NCI-H774 (cell line): ENCODE measurements at regions not wholly inside any gene's neighbourhood (a gene's known extent, or its start where the extent isn't known, plus 50 kb on each side); places are given as distances from the start of the nearest gene placed in this dataset.
"Not testable (repeated sequence)": the region's sequence is repeated elsewhere in the genome, so short reads cannot be mapped to it uniquely, and the experiment has no call there.

Experiments
- DNase-seq: peaks from one replicate; lab custom pipeline; 2025; lab: John Stamatoyannopoulos, UW

DNA sequence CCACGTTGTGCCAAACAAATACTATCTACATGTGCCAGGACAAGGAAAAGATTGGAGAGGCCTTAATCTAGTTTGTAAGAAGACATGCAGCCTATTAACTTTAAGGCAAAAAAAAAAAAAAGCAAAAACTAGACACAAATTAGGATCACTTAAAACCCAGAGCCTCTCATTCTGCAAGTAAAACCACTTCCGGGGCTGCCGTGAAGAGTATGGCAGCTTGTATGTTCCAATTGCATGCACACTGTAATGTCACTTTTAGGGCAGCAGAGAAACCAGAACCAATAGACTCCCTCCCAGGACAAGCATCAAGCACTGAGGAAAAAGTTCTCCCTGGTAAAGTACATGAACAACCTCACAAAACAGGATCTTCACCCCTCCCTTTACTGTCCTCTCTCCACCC lies 70.6 kb downstream of the RSL24D1 start:
- DNase-seq, result no peak

DNA sequence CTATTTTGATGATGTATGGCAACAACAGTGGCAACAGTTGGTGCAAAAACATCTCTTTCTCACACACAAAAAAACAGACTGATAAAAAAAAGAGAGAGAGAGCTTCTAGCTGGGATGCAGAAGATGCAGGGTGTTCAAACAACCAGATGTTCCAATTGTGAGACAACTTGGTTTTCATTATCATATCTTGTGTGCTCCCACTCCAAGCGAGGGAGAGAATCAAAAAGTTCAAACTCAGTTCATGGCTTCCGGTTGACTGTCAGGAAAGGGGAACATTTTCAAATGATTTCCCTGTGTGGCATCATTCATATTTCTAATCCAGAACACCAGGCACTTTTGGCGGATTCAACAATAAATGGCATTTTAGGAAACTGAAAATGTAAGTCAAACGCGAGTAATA lies 72.1 kb downstream of the RSL24D1 start:
- no peak for DNase-seq

DNA sequence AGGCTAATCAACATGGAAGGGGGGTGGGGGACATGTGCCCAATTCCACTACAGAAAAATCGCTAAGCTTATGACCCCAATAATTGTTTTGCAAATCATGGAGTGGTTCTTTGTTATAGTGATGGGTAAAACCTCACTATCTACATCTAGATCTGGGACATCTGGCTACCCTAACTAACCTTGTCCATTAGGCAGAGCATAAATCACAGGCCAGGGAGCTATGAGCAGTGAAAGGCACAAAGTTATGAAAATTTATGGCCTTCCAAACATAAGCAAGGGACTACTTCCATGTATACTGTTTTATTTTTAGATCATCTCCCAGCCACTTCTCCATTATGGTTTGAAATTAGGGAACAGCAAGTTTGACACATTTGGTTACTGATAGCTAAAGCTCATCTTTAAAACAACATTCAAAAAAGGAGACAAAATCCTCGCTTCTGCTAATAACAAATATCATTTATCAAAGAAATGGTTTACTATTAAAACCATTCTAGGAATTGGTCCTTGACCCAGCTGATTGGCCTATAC lies 78.3 kb downstream of the RSL24D1 start:
- no peak for DNase-seq

DNA sequence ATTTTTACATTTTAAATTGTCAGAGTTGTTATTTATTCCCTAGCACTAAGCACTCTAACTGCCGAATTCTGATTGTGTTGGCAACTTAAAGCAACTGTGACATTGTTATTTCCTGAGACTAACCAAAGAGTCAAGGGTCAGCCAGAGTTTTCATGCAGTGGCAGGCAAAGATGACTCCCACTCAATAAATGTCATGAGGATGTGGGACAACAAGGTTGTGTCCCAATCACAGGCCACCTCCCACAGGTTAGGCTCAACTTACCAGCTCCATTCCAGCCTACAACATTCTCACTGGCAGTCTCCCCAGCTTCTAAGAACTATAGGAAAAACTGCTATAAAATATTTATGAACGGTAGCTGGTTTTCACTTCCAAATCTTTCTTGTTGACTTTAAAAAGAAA lies 80.1 kb downstream of the RSL24D1 start:
- DNase-seq, result no peak

DNA sequence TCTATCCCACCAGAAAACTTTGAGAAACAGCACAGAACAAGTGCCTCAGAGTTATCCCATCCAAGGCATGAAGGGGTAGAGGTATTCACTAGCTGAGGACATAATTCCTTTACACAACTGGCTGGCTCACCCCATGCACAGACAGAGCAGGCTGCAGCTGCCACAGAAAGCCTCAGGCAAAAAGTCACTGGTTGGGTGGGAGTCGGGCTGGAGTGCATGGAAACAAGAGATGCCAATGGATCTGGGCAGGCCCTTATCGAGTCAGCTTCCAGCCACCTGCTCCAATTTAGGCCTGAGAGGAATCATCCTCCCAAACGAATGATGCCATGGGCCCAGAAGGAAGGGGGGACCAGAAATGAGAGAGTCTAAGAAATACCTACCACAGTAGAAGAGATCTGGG lies 83.0 kb downstream of the RSL24D1 start:
- DNase-seq, result no peak

DNA sequence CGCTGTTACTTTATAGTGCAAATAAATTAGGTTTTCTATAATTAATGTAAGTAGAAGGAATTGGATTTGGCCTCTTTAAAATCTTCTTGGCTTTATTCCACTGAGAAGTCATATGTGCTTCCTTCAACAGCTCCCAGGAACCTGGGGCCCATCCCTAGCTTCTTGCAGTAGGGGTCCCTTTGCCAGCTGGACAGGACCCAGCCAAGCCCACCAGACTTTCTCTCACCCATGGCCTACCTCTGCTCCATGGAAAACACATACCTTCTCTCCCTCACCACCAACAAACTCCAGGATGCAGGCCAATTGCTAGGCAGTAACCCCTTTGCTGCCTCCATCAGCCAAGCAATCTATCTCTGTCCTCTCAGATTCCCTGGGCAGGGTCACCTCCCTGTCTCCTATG lies 84.0 kb downstream of the RSL24D1 start:
- no peak for DNase-seq

- no peak for DNase-seq
Observed at GRCh38 chr15:55110446-55110845, 86.3 kb downstream of the RSL24D1 start.

- DNase-seq, result peak; percentile 28
Observed at GRCh38 chr15:55108858-55109518, 87.8 kb downstream of the RSL24D1 start.

- DNase-seq, result no peak
Observed at GRCh38 chr15:55108448-55108847, 88.3 kb downstream of the RSL24D1 start.

- DNase-seq, result no peak
Observed at GRCh38 chr15:55106155-55106554, 90.6 kb downstream of the RSL24D1 start.

GRCh38 chr15:55094136-55094535 lies 102.6 kb downstream of the RSL24D1 start:
- no peak for DNase-seq

- DNase-seq, result no peak
Observed at GRCh38 chr15:55088207-55088606, 108.5 kb downstream of the RSL24D1 start.

- DNase-seq, result no peak
Observed at GRCh38 chr15:55084673-55085072, 112.1 kb downstream of the RSL24D1 start.

DNA sequence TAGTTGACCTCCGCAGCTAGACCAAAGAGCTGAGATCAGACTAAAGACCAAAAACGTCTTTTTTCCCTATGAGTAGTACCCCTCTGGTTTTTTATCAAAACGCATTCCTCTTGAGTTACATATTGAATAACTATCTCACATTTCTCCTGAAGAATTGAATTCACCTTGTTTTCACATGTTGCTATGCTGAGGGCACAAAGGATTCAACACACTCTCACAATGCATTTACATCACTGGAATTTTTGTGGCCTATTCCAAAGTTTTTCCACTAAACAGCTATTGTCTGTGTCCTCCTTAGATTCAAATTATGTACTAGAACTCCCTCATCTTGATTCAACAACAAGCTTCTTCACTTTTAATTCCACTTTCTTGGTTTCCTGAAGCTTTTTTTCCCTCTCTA lies 112.5 kb downstream of the RSL24D1 start:
- DNase-seq, result no peak

- not testable (repeated sequence) for DNase-seq
Observed at GRCh38 chr15:55077052-55077451, 119.7 kb downstream of the RSL24D1 start.

GRCh38 chr15:55074431-55074830 lies 122.3 kb downstream of the RSL24D1 start:
- no peak for DNase-seq

DNA sequence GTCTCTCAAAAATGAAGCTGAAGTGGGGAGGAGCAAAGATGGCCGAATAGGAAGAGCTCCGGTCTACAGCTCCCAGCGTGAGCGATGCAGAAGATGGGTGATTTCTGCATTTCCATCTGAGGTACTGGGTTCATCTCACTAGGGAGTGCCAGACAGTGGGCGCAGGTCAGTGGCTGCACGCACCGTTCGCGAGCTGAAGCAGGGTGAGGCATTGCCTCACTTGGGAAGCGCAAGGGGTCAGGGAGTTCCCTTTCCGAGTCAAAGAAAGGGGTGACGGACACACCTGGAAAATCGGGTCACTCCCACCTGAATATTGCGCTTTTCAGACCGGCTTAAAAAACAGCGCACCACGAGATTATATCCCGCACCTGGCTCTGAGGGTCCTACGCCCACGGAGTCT lies 132.8 kb downstream of the RSL24D1 start:
- DNase-seq, result not testable (repeated sequence)

DNA sequence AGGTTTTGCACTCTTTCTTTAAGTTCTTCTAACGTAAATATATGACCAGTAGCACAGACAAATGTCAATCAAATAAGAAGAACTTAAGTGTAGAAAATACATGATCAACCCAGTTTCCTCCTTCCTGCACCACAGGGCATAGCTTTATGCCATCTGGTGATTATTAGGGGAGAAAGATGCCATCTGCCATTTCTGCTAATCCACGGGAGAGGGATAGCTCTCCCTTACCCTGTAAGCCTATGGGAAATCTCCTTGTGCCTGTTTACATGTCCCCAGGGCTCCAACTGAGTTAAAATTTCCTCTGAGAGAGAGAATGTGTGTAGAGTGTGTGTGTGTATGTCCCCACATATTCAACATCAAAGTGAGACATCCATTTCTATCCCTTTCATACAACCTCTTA lies 135.9 kb downstream of the RSL24D1 start:
- DNase-seq, result no peak

- DNase-seq, result no peak
Observed at GRCh38 chr15:55056500-55056899, 140.2 kb downstream of the RSL24D1 start.

- DNase-seq, result no peak
Observed at GRCh38 chr15:55044162-55044561, 152.6 kb downstream of the RSL24D1 start.

DNA sequence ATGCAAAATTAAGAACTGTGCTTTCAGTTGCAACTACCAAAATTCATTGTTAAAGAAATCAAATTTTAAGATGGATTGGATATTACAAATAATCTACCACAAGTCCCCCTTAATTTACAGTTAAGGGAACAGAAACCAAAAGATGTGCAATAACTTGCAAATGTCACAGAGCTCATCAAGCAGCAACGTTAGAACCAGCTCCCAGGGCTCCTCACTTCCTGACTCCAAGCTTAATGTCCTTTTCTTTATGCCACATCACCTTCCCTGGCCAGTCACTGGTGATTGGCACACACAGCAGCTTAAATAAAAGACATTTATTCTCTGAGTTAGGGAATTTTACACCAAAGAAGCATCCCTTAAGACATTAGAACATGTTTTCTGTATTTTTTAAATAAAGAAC lies 159.7 kb downstream of the RSL24D1 start:
- DNase-seq, result no peak

DNA sequence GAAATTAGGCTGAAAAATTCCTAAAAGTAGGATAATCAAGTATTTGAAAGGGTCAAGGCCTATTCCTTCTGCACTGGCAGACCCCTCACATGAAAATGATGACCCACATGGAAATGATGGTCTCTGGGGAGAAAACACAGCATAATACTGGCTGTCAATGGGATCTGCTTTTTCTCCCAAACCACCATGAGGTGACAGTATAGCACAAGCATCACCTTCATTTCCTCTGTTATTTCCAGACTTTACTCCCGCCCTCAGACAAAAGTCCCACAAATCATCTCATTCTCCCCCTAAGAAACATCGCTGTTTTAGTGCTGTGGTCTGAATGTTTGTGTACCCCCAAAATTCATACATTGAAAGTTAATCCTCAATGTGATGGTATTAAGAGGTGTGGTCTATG lies 161.0 kb downstream of the RSL24D1 start:
- no peak for DNase-seq

DNA sequence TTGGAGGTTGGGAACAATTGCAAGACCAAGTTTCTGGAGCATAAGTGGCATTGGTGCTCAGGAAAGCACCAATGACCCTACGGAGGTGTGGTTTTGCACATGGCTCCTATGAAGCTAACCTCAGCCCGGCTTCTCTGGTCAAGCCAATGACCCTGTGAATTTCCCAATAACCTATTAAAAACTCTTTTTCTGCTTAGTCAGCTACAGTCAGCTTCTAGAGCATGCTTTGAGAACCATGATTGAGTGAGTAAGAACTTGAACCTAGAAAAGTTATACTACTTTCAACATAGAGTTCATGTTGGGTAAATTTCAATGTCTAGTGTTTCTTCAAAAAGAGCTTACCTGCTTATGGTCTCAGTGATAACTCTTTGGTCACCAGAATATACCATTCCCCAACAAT lies 163.2 kb downstream of the RSL24D1 start:
- DNase-seq, result no peak

DNA sequence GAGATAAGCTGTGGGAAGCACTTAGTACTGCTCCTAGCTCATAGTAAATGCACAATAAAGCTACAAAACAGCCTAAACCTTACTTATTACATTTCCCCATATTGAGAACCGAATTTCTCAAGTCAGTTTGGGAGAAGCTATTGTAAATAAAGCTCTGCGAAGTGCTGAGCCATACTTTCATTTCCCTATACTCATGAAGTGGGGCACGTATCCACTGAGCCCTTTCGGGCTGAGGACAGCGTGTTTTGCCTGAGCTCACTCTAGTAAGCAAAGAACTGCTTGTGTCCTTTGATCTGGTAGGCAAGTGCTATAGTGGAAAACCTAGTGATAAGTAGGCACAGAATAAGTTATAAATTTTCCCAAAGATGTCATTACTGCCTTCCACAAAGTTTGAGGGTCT lies 165.0 kb downstream of the RSL24D1 start:
- no peak for DNase-seq
